Mucosa of descending colon (tissue), 3 donors: ENCODE measurements at regions not wholly inside any gene's neighbourhood (a gene's known extent, or its start where the extent isn't known, plus 50 kb on each side); places are given as distances from the start of the nearest gene placed in this dataset.

Experiments used
- ATAC-seq: fragments of 200-7000 bp; cut with Tn5 transposase; one replicate; pipeline ENCODE4 v1.9.1; 2020; ENCODE audit warnings: mild to moderate bottlenecking, moderate library complexity
- DNase-seq, 3 donors: peaks; one replicate each; pipeline ENCODE4 v3.0.0-alpha.2; 2020
- H3K36me3 ChIP-seq: fragments of 200-600 bp; one replicate; pipeline ENCODE4 v1.8.0; 2021; ENCODE audit warnings: low read depth, mild to moderate bottlenecking
- H3K4me1 ChIP-seq: fragments of 200-600 bp; one replicate; pipeline ENCODE4 v1.8.0; 2021; ENCODE audit warnings: low read depth, mild to moderate bottlenecking
- H3K4me3 ChIP-seq: fragments of 200-600 bp; one replicate; pipeline ENCODE4 v1.8.0; 2021; ENCODE audit warnings: mild to moderate bottlenecking
- H3K9me3 ChIP-seq: fragments of 200-600 bp; one replicate; pipeline ENCODE4 v1.8.0; 2021; ENCODE audit warnings: mild to moderate bottlenecking
- intact Hi-C, 2 donors: fragments of 100-400 bp; cut with DNase I in 1 of 2; cut with micrococcal nuclease in 1 of 2; formaldehyde crosslinking; loops; one replicate each; pipeline versions ENCODE4 v1.11.0 to v1.11.1; 2022; cut with DNase I, micrococcal nuclease
- TF ChIP-seq, protein P1 (sequence below): fragments of 200-600 bp; IDR thresholded peaks from one replicate; pipeline ENCODE4 v1.8.0; 2022; ENCODE audit warnings: antibody characterized with exemption, mild to moderate bottlenecking
- donor health status: DM: no; HTN: no; CAD: no; lungs with moderate emphysema.
- donor health status: DM: no; HTN: no; CAD: no.
- donor health status: DM: no; HTN: yes; CAD: no.

DNA sequence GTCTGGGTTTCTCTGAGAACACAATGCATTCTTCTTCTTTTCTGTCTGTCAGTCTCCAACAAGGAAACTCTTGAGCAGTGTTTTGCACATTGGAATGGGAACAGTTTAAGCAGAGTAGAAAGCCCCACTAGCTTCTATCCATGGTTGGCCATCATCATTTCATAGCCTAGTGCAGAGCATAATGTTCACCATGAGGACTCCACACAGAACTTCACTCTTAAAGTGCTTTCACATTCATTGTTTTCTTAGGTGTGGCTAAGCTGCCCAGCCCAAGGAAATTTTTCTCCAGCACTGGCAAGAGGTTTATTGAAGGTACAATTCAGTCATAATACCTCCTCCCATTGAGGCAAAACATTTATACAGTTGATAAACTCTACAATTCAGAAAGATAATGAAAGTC, 503.0 kb upstream of the CD180 start:
- intact Hi-C loops, result no loop called here
- DNase-seq, result peak in 1 of 3 donors; percentile 19
- Histone ChIP-seq H3K9me3 (peaks cover 14% of the 10 kb centered on the region), H3K4me1 (no peaks in the 10 kb centered on the region), H3K36me3 (no peaks in the 10 kb centered on the region), H3K4me3 (no peak overlapping the region)
- peak; percentile 91 for ATAC-seq
- TF ChIP-seq, protein P1, sequence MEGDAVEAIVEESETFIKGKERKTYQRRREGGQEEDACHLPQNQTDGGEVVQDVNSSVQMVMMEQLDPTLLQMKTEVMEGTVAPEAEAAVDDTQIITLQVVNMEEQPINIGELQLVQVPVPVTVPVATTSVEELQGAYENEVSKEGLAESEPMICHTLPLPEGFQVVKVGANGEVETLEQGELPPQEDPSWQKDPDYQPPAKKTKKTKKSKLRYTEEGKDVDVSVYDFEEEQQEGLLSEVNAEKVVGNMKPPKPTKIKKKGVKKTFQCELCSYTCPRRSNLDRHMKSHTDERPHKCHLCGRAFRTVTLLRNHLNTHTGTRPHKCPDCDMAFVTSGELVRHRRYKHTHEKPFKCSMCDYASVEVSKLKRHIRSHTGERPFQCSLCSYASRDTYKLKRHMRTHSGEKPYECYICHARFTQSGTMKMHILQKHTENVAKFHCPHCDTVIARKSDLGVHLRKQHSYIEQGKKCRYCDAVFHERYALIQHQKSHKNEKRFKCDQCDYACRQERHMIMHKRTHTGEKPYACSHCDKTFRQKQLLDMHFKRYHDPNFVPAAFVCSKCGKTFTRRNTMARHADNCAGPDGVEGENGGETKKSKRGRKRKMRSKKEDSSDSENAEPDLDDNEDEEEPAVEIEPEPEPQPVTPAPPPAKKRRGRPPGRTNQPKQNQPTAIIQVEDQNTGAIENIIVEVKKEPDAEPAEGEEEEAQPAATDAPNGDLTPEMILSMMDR, result no peak

DNA sequence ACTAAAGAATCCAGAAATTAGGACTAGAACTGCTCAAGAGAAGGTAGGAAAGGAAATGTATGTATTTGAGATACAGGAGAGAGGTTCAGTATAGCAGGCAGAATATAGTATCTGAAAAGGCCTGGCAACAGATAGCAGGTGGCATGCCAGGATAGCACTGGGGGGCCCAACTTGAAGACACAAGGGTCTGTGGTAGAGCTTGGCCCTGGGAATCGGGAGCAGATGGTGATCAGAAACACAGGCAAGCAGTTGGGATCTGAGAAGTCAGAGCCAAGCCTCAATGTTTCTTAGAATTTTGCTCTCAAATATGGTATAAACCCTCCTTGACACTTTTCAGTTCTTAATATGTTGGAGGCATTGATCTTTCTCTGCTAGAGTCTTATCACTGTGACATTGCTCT, 499.8 kb upstream of the CD180 start:
- H3K9me3 ChIP-seq, result no peaks in the 10 kb centered on the region
- ATAC-seq, result no peak
- intact Hi-C loops, result no loop called here
- no peaks in the 10 kb centered on the region for H3K4me1 ChIP-seq
- H3K36me3 ChIP-seq, result no peaks in the 10 kb centered on the region
- H3K4me3 ChIP-seq, result no peak overlapping the region
- TF ChIP-seq, protein P1, result no peak
- DNase-seq, result no peak

DNA sequence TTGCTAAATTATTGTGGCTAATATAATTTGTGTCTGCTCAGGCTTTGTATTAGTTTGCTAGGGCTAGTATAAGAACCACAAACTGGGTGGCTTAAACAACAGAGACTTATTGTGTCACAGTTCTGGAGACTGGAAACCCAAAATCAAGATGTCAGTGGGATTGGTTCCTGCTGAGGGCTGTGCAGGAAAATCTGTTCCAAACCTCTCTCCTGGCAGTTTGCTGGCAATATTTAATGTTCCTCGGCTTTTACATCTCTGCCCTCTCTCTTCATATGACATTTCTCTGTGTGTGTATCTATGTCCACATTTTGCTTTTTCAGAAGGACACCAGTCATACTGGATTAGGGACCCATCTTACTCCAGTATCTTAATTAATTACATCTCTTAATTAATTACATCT, 498.8 kb upstream of the CD180 start:
- Histone ChIP-seq H3K4me1 (no peaks in the 10 kb centered on the region), H3K36me3 (no peaks in the 10 kb centered on the region), H3K9me3 (no peaks in the 10 kb centered on the region), H3K4me3 (no peak overlapping the region)
- ATAC-seq, result no peak
- TF ChIP-seq, protein P1, result no peak
- DNase-seq, result no peak
- intact Hi-C loops, result no loop called here

- DNase-seq (no peak), ATAC-seq (no peak)
- Histone ChIP-seq H3K9me3 (no peaks in the 10 kb centered on the region), H3K4me1 (no peaks in the 10 kb centered on the region), H3K4me3 (no peak overlapping the region), H3K36me3 (no peaks in the 10 kb centered on the region)
- TF ChIP-seq, protein P1, result no peak
- intact Hi-C loops, result no loop called here
These were observed 498.2 kb upstream of the CD180 start for GRCh38 chr5:67694810-67695191.

DNA sequence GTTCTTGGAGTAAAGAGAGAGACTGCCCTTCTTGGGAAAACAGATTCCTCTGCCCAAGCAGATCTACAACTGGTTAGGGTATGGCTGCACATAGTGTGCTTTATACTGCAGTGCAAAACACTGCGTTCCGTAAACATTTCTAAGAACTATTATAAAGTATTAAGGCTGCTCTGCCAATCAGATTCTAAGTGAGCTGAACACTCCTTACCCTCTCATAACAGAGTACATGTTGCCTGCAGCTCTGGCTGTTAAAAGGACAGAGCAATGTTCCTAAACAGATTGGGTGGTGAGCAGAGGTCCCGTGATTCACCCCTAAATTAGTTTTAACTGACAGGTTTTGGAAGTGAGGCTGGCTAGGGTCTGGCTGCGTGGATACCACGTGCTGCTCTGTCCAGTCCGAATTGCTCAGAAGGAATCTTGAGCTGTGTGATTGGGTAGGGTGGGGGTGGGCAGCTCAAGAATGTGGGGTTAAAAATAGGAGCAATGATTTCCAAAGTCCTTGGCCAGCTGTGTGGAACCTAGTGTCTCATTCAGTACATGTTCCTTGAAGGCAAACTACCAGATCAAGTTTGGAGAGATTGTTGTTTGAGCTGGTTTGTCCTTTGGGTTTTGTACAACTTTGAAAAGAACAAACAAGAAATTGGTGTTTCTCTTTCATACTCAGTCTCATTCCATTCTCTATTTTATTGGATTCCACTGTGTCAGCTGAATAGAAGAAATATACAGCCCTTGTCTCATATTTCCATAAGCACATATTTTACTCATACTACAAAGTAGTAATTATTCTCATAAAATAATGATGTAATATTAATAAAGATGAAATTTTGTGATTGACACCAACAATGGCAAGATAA, 497.6 kb upstream of the CD180 start:
- ATAC-seq (peak; percentile 65), DNase-seq (peak; percentile 23 to 41 (median 31))
- intact Hi-C loops, result no loop called here
- TF ChIP-seq, protein P1, result no peak
- Histone ChIP-seq H3K4me1 (no peaks in the 10 kb centered on the region), H3K4me3 (no peak overlapping the region), H3K36me3 (no peaks in the 10 kb centered on the region), H3K9me3 (no peaks in the 10 kb centered on the region)
